Umbilical cord (tissue), 1 donor: ENCODE measurements at regions not wholly inside any gene's neighbourhood (a gene's known extent, or its start where the extent isn't known, plus 50 kb on each side); places are given as distances from the start of the nearest gene placed in this dataset.

Experiments used
- DNase-seq: peaks from one replicate; pipeline ENCODE4 v3.0.0-alpha.2; 2015; ENCODE audit warnings: low spot score

DNA sequence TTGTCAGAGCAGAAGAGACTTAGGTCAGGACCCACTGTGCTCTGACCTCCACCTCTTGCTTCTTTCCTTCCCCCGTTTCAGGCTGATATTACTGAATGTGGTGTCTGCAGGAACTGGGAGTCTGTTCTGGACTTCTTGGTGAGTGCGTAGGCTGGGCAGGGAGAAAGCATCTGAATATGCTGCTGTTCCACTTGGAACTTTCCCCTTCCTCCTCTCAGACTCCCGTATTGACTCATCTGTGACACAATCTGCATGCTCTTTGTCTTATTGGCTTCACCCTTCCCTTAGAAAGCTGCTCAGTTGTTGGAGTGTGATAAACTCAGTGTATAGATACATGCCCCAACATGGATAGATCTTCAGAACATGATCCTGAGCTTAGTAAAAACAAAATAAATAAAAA, 137.6 kb upstream of the HABP2 start:
- no peak for DNase-seq

DNA sequence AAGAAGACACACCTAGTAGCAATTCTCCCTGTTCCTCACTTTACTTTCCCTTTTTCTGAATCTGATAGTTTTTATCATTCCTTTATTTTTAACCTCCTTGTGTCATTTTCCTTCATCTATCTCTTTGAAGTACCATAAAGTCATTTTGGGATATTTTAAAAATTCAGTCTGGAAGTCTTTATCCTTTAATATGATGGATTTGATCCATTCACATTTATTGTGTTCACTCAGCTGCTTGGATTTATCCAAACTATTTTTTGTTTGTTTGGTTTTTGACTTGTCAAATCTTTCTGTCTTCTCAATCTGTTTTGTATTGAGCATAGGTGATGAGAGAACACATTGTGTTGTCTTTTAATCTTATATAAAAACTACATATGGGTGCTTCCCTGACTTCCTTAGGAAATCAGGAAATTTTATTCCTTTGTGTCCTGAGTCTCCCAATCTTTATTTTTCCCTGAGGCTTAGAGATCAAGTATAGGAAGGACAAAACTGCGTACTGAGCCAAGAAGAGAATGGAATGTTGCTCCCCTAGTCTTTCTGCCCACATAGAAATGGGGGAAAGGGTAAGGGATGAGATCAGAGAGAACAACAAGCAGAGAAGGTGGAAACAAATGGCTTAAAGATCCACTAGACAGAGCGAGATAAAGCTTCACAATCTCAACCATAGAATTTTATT, 132.7 kb upstream of the HABP2 start:
- no peak for DNase-seq

- DNase-seq, result no peak
These were observed 131.8 kb upstream of the HABP2 start for GRCh38 chr10:113420733-113421675.

GRCh38 chr10:113422371-113422770, 130.5 kb upstream of the HABP2 start:
- no peak for DNase-seq

DNA sequence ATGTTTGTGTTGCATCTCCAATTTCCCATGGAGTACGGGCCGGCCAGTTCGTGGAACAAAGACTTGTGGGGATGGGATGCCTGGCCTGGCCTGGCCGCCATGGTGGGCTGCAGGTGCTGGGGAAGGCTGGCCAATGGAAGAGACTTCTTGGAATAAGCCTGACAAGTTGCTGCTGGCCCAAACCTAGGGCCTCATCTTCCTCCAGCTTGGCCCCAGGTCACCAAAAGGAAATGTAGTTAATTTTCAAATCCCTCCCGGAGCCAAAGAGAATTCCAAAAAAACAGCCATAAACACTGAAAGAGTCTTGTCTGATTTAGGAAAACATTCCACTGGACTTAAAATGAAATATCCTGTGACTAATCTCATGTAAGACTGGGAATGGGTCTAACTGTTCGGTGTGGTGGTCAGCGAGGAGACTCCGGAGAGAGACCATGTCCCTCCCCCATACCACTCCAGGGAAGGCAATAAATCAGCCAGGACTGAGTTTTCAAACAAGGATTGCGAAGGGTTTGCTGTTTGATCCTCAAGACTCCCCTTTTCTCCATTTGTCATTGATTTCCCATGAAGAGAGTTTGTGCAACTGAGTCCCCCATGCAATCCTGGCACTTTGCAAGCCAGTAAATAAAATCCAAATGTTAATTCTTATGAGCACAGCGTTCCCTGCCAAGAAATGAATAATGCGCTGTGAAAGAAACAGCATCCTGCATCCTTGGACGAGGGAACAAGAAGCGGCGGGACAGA, 128.7 kb upstream of the HABP2 start:
- DNase-seq, result no peak

DNA sequence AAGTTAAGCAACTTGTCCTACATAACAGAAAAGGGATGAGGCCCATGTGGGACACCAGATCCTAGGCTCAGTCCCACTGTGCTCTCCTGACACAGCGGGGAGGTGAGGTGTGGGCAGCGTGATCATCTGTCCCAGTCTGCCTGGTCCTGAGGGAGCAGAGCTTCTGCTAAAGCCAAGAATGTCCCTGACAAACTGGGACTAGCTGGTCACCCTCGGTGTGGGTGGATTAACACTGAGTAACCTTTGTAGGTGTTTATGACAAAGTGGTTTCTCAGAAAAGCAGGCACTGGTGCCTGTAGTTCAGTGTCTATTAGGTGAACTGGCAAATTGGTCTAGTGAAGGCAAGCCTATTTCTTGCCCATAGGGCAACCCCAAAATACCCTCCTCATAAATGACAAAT, 127.8 kb upstream of the HABP2 start:
- no peak for DNase-seq

DNA sequence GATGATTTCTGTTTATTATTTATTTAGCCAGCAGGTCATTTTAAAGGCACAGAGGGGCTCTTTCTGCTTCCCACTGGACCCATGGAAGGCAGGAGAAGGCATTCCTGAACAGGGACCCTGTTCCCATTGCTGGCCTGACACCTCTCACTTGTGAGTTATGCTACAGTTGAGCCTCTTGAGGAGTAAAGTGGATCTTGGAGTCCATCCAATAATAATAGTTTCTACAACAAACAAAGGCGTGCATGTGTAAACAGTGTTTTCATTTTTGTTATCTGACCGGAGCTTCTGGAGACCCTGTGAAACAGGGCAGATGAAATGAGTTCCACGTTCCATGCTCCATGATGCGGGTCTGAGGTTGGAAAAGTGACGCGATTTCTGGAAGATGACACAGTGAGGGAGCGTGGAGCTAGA, 127.3 kb upstream of the HABP2 start:
- no peak for DNase-seq

DNA sequence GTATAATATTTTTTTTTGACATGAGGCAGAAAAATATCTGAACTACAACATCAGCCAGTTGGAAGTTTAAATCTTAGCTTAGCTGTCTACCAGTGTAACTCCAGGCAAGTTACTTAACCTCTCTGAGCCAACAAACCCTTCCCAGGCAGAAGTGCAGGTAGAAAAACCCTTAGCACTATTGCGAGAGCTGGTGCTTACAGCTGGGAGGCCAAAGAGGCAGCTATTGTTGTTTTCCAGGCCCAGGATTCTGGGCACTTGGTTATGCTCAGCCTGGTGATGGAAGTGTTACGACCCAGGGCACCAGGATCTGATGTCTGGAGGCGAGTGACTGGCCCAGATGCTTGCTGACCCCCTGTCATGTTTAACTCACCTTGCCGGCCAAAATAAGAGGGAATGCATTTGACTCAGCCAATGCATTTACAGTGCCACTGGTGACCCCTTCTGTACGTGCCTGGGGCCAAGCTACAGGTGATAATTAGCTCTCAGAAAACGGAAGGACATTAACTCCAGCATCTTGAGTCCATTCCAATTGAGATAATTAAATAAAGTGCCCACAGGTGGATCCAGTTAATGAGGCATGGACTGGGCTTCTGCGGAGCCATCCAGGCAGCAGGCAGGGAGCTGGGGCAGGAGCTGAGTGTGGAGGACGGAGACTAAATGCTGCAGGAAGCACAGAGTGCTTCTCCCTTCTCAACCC, 126.5 kb upstream of the HABP2 start:
- no peak for DNase-seq

- peak; percentile 23 for DNase-seq
These were observed 125.6 kb upstream of the HABP2 start for GRCh38 chr10:113427236-113427735.

GRCh38 chr10:113427811-113428558, 124.9 kb upstream of the HABP2 start:
- no peak for DNase-seq

DNA sequence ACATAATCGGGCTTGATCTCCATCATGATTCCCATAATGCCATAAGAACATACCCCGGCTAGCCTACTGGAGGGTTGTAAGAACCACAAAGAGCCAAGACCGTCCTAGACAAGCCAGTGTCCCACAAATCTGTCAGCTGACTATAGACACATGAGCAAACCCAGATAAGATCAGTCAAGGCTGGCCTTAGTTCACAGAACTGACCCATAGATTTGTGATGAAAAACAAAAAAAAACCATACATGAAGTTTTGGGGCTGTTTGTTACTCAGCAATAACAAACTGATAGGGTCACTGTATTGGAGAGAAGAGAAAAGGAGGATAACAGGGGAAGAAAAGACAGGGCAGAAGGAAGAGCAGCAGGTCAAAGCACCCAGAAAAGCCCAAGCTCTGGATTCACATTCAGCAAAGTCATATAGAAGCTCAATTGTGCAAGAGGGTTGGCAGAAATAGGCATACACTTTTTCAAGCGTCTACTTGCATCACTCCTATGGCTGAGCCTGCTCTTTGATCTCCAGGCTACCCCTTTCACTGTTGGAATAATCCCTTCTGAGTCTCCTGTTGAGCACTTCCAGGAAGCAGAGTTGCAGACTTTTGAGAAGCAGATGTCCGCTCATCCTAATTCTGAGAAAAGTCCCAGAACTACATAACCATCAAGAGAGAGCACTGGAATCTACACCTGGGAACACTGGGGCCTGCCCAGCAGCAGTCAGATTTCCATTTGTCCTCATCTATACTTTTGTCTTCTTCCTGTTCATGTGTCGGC, 122.0 kb upstream of the HABP2 start:
- no peak for DNase-seq

- DNase-seq, result no peak
These were observed 121.3 kb upstream of the HABP2 start for GRCh38 chr10:113431398-113432160.

DNA sequence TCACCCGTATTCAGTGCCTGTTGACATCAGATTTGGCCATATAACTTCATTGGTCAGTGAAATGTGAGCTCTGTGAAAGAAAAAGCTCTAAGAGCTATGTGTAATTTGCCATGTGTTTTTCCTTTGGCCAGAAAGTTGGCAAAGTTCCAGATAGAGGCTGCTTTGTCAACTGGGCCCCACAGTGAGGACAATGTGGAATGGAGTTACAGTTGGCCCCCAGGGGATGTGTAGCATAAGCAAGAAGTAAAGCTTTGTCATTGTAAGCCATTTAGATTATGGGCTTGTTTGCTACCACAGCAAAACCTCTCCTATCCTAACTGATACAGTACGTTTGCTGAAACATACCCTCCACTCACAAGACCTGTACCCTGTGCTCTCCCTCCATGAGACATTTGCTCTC, 119.1 kb upstream of the HABP2 start:
- no peak for DNase-seq

GRCh38 chr10:113434315-113434714, 118.5 kb upstream of the HABP2 start:
- DNase-seq, result no peak

GRCh38 chr10:113434950-113435349, 117.9 kb upstream of the HABP2 start:
- DNase-seq, result no peak

GRCh38 chr10:113435881-113436280, 117.0 kb upstream of the HABP2 start:
- no peak for DNase-seq

GRCh38 chr10:113436851-113437250, 116.0 kb upstream of the HABP2 start:
- DNase-seq, result no peak

GRCh38 chr10:113438652-113439051, 114.2 kb upstream of the HABP2 start:
- no peak for DNase-seq

GRCh38 chr10:113441220-113441619, 111.6 kb upstream of the HABP2 start:
- DNase-seq, result no peak
